ENCODE measurements at regions not wholly inside any gene's neighbourhood (a gene's known extent, or its start where the extent isn't known, plus 50 kb on each side); places are given as distances from the start of the nearest gene placed in this dataset.
"Not testable (repeated sequence)": the region's sequence is repeated elsewhere in the genome, so short reads cannot be mapped to it uniquely, and the experiment has no call there.

GRCh38 chr3:153268564-153269279 lies 106.7 kb downstream of the RAP2B start:
- DNase-seq (ENCODE audit: low read depth in 2 of 2): no peak

GRCh38 chr3:153269730-153270129 lies 107.7 kb downstream of the RAP2B start:
- DNase-seq (ENCODE audit: low read depth in 2 of 2): no peak

GRCh38 chr3:153273217-153273616 lies 111.2 kb downstream of the RAP2B start:
- DNase-seq (ENCODE audit: low read depth in 2 of 2): no peak

GRCh38 chr3:153273767-153274435 lies 111.9 kb downstream of the RAP2B start:
- no peak for DNase-seq (ENCODE audit: low read depth in 2 of 2)

- DNase-seq (ENCODE audit: low read depth in 2 of 2): no peak
Measured at GRCh38 chr3:153274561-153274960, 112.5 kb downstream of the RAP2B start.

- DNase-seq (ENCODE audit: low read depth in 2 of 2): no peak
Measured at GRCh38 chr3:153275514-153275913, 113.5 kb downstream of the RAP2B start.

- DNase-seq (ENCODE audit: low read depth in 2 of 2): no peak
Measured at GRCh38 chr3:153277029-153277428, 115.0 kb downstream of the RAP2B start.

- DNase-seq (ENCODE audit: low read depth in 2 of 2): not testable (repeated sequence)
Measured at GRCh38 chr3:153281236-153281997, 119.4 kb downstream of the RAP2B start.

GRCh38 chr3:153282355-153282754 lies 120.3 kb downstream of the RAP2B start:
- DNase-seq (ENCODE audit: low read depth in 2 of 2): no peak

- DNase-seq (ENCODE audit: low read depth in 2 of 2): peak in 1 of 2 donors; percentile 11
Measured at GRCh38 chr3:153284282-153284938, 122.4 kb downstream of the RAP2B start.

GRCh38 chr3:153285194-153285641 lies 123.2 kb downstream of the RAP2B start:
- DNase-seq (ENCODE audit: low read depth in 2 of 2): no peak

GRCh38 chr3:153285982-153286381 lies 124.0 kb downstream of the RAP2B start:
- no peak for DNase-seq (ENCODE audit: low read depth in 2 of 2)

GRCh38 chr3:153287017-153287416 lies 125.0 kb downstream of the RAP2B start:
- no peak for DNase-seq (ENCODE audit: low read depth in 2 of 2)

- DNase-seq (ENCODE audit: low read depth in 2 of 2): no peak
Measured at GRCh38 chr3:153289334-153289808, 127.3 kb downstream of the RAP2B start.

- no peak for DNase-seq (ENCODE audit: low read depth in 2 of 2)
Measured at GRCh38 chr3:153290268-153291015, 128.4 kb downstream of the RAP2B start.

- DNase-seq (ENCODE audit: low read depth in 2 of 2): no peak
Measured at GRCh38 chr3:153291059-153291685, 129.1 kb downstream of the RAP2B start.

- DNase-seq (ENCODE audit: low read depth in 2 of 2): no peak
Measured at GRCh38 chr3:153293265-153293664, 131.2 kb downstream of the RAP2B start.

- DNase-seq (ENCODE audit: low read depth in 2 of 2): no peak
Measured at GRCh38 chr3:153295901-153296300, 133.9 kb downstream of the RAP2B start.

- DNase-seq (ENCODE audit: low read depth in 2 of 2): no peak
Measured at GRCh38 chr3:153305189-153305588, 143.2 kb downstream of the RAP2B start.

GRCh38 chr3:153311541-153311940 lies 149.5 kb downstream of the RAP2B start:
- no peak for DNase-seq (ENCODE audit: low read depth in 2 of 2)

All from activated CD8-positive, alpha-beta memory T cell treated with anti-CD3 and anti-CD28 coated beads for 4 hours (primary cell).